Lower leg skin (tissue), 4 donors: ENCODE measurements at regions not wholly inside any gene's neighbourhood (a gene's known extent, or its start where the extent isn't known, plus 50 kb on each side); places are given as distances from the start of the nearest gene placed in this dataset.
"Not testable (repeated sequence)": the region's sequence is repeated elsewhere in the genome, so short reads cannot be mapped to it uniquely, and the experiment has no call there.

Experiments used
- DNase-seq, 2 donors: peaks; one replicate each; pipeline ENCODE4 v3.0.0-alpha.2; 2019; ENCODE audit warnings: low spot score in 2 of 2
- H3K4me3 ChIP-seq: fragments of 200-600 bp; sonication (generic); 2 replicates; pipeline ENCODE4 v1.5.1; 2017; ENCODE audit warnings: mild to moderate bottlenecking, low read depth; ENCODE audit not compliant: poor library complexity, severe bottlenecking
- POLR2A ChIP-seq, 2 donors: fragments of 450-650 bp; IDR thresholded peaks; one replicate each; pipeline ENCODE4 v1.6.1; 2016 to 2017; ENCODE audit warnings: antibody characterized with exemption in 2 of 2, mild to moderate bottlenecking in 1 of 2, moderate library complexity in 1 of 2
- WGBS, 2 donors: methylation state at CpG; one replicate each; pipeline ENCODE4 v1.1.5; 2018; 5-methylcytosine and 5-hydroxymethylcytosine counted together
- intact Hi-C: fragments of 100-400 bp; cut with DNase I; formaldehyde crosslinking; loops from one replicate; pipeline ENCODE4 v1.15.0; 2023; ENCODE audit warnings: low total_unique reads
- TF ChIP-seq, protein P1 (sequence below), 3 donors: fragments of 450-650 bp; IDR thresholded peaks; one replicate each; pipeline ENCODE4 v1.5.1; 2016; ENCODE audit warnings: antibody characterized with exemption in 3 of 3, mild to moderate bottlenecking in 3 of 3, moderate library complexity in 2 of 3

GRCh38 chr3:116512281-116512680 lies 67.0 kb upstream of the LSAMP start:
- H3K4me3 ChIP-seq = no peak overlapping the region
- intact Hi-C loops = no loop called here
- 92 to 98% methylated on average over 2 of the region's 2 CpGs for WGBS, 2 donors
- no peak for TF ChIP-seq POLR2A (IDR thresholded peaks at IDR 0.05)
- TF ChIP-seq, protein P1, sequence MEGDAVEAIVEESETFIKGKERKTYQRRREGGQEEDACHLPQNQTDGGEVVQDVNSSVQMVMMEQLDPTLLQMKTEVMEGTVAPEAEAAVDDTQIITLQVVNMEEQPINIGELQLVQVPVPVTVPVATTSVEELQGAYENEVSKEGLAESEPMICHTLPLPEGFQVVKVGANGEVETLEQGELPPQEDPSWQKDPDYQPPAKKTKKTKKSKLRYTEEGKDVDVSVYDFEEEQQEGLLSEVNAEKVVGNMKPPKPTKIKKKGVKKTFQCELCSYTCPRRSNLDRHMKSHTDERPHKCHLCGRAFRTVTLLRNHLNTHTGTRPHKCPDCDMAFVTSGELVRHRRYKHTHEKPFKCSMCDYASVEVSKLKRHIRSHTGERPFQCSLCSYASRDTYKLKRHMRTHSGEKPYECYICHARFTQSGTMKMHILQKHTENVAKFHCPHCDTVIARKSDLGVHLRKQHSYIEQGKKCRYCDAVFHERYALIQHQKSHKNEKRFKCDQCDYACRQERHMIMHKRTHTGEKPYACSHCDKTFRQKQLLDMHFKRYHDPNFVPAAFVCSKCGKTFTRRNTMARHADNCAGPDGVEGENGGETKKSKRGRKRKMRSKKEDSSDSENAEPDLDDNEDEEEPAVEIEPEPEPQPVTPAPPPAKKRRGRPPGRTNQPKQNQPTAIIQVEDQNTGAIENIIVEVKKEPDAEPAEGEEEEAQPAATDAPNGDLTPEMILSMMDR (IDR thresholded peaks at IDR 0.05) = no peak
- DNase-seq = no peak

DNA sequence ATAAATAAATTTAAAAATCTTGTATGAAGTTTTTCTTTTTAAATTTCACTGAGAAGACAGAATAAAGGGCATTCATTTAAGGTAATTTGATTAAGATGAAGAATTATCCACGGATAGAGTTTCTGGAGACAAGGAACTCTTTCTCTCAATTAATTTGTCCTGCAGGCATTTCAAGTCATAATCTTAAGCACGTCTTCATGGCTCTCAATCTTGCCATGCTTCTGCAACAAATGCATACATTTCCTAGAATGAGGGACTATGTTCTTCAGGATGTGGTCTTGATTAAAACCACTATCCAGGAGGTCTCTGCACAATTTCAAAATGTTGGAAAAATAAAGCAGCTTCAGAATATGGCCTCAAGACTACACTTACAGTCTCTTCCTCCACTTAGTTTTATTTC lies 67.6 kb upstream of the LSAMP start:
- intact Hi-C loops = no loop called here
- DNase-seq = no peak
- 36 to 43% methylated on average over 2 of the region's 2 CpGs for WGBS, 2 donors
- no peak overlapping the region for H3K4me3 ChIP-seq
- TF ChIP-seq, protein P1 (IDR thresholded peaks at IDR 0.05) = no peak
- no peak for TF ChIP-seq POLR2A (IDR thresholded peaks at IDR 0.05)

DNA sequence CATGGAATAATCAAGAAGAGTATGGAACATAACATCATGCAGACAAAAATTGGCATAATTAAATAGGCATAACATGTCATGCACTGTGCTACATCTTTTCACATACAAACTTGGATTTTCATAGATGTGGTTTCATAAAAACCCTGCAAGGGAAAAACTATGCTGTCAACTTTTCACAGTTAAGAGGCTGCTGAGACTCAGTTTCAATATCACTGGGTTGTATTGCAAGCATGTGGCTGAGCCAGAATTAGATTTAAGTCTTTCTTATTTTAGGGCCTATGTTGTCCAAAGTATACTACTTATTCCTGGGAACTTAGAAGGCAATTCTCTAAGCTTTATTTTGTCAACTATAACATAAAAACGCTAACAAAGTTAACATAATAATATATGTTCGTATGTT lies 70.7 kb upstream of the LSAMP start:
- no peak for TF ChIP-seq POLR2A (IDR thresholded peaks at IDR 0.05)
- TF ChIP-seq, protein P1 (IDR thresholded peaks at IDR 0.05) = no peak
- intact Hi-C loops = no loop called here
- no peak for DNase-seq
- H3K4me3 ChIP-seq = no peak overlapping the region
- WGBS, 2 donors = 63 to 84% methylated on average over 2 of the region's 2 CpGs

DNA sequence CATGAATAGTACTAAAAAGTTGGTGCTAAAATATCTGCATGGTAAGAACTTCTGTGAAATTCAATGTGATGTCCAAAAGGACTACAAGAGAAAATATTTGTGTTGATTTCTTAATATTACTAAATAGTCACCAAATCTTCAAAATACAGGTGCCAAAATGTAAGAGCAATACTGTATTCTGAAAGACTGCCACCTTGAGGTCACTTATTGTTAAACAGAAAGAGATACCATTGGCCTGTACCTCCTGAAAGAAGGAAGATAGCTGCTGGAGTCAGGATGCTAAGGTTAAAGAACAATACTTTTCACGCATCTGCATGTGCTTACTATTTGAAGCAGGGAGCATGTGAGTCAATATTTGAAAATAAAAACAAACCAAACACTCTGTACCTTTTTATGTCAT lies 72.0 kb upstream of the LSAMP start:
- intact Hi-C loops = no loop called here
- H3K4me3 ChIP-seq = no peak overlapping the region
- DNase-seq = no peak
- WGBS, 2 donors = 4 to 47% methylated on average over 1 of the region's 1 CpG
- no peak for TF ChIP-seq POLR2A (IDR thresholded peaks at IDR 0.05)
- TF ChIP-seq, protein P1 (IDR thresholded peaks at IDR 0.05) = no peak

DNA sequence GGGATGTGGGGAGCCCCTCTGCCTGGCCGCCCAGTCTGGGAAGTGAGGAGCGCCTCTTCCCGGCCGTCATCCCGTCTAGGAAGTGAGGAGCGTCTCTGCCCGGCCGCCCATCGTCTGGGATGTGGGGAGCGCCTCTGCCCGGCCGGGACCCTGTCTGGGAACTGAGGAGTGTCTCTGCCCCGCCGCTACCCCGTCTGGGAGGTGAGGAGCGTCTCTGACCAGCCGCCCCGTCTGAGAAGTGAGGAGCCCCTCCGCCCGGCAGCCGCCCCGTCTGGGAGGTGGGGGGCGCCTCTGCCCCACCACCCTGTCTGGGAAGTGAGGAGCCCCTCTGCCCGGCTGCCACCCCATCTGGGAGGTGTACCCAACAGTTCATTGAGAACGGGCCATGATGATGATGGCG lies 73.8 kb upstream of the LSAMP start:
- intact Hi-C loops, DNase-seq, H3K4me3 ChIP-seq: not testable (repeated sequence)
- WGBS, 2 donors = 98% methylated on average over 7 of the region's 26 CpGs; no CpG with 5 or more reads in 1 of the 2 donors

GRCh38 chr3:116519823-116520222 lies 74.5 kb upstream of the LSAMP start:
- DNase-seq, intact Hi-C loops, H3K4me3 ChIP-seq: not testable (repeated sequence)
- 87 to 90% methylated on average over 3 of the region's 3 CpGs for WGBS, 2 donors

DNA sequence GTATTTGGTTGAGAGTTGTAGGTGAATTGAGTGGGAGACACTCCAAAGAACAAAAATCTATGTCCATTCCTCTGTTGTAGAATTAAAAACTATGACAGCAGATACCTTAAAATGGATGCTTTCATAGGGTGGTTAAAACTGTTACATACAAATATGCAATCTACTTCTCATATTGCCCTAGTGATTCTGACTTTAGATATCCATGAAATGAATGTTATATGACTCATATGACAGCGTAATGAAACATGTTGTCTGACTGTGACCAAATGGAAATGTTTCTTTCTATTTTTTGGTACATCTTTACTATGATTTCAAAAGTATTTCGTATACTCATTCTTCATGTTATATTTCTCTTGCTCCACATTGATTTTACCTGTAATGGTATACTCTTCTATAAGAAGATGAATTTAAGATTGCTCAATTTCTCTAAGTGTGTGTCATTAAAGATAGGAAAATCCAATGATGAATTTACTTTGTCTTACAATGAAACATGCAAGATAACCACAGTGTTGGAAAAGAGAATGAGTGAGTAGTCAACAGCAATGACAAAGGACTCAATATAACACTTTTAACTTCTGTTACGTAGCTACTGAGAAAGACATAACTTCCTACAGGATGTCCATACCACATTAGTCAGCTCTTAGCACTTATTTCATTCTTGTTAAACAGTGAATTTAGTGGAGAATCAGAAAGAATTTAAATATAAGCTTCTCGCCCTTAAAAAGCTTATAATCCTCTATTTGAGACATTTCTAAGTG lies 79.3 kb upstream of the LSAMP start:
- 74 to 84% methylated on average over 4 of the region's 4 CpGs for WGBS, 2 donors
- intact Hi-C loops = no loop called here

More for the DNA sequence above, 79.3 kb upstream of the LSAMP start:
- H3K4me3 ChIP-seq = no peak overlapping the region
- DNase-seq = no peak
- TF ChIP-seq, protein P1 (IDR thresholded peaks at IDR 0.05) = no peak
- no peak for TF ChIP-seq POLR2A (IDR thresholded peaks at IDR 0.05)
